ENCODE measurements at regions not wholly inside any gene's neighbourhood (a gene's known extent, or its start where the extent isn't known, plus 50 kb on each side); places are given as distances from the start of the nearest gene placed in this dataset.

GRCh38 chr4:117434424-117434823 is 349.0 kb upstream of the TRAM1L1 start:
- TF ChIP-seq CTCF (IDR thresholded peaks at IDR 0.05; ENCODE audit: low read depth, low read length), result no peak
- no peak for TF ChIP-seq POLR2A (IDR thresholded peaks at IDR 0.05; ENCODE audit: extremely low read depth, insufficient read length)

Data from NB4 (cell line).